ENCODE measurements at regions not wholly inside any gene's neighbourhood (a gene's known extent, or its start where the extent isn't known, plus 50 kb on each side); places are given as distances from the start of the nearest gene placed in this dataset.

GRCh38 chr13:54226876-54227275 is 1198.3 kb downstream of the OLFM4 start:
- DNase-seq (ENCODE audit: low read depth, low spot score) (no peak), FAIRE-seq (no peak)
- Histone ChIP-seq H3K9me1 (replicated peaks; ENCODE audit: control insufficient read depth, extremely low read depth, insufficient read depth, low read length) (no peaks in the 10 kb centered on the region), H3K4me3 (replicated peaks in 1 of 3; ENCODE audit: insufficient read depth in 1 of 3, low read depth in 1 of 3, low read length in 3 of 3) (no peak overlapping the region), H3K36me3 (ENCODE audit: control insufficient read depth in 2 of 2, extremely low read depth in 1 of 2, insufficient read depth in 2 of 2, low read length in 2 of 2) (no peaks in the 10 kb centered on the region), H4K20me1 (replicated peaks; ENCODE audit: control insufficient read depth, extremely low read depth, insufficient read depth, low read length) (no peaks in the 10 kb centered on the region), H3K27ac (ENCODE audit: insufficient read depth, low read depth, low read length) (no peak overlapping the region), H3K79me2 (ENCODE audit: control insufficient read depth, insufficient read depth, low read length) (no peaks in the 10 kb centered on the region), H3K9me3 (replicated peaks; ENCODE audit: control insufficient read depth, insufficient read depth, low read length) (peaks cover 3% of the 10 kb centered on the region), H3K4me1 (ENCODE audit: control insufficient read depth, extremely low read depth, insufficient read depth, low read length) (no peaks in the 10 kb centered on the region), H3K9ac (replicated peaks; ENCODE audit: extremely low read depth, insufficient read depth, low read length) (no peak overlapping the region), H3K27me3 (ENCODE audit: control insufficient read depth in 2 of 2, insufficient read depth in 2 of 2, low read length in 2 of 2) (no peaks in the 10 kb centered on the region), H2AFZ (ENCODE audit: low read depth, low read length) (no peak overlapping the region), H3K4me2 (ENCODE audit: insufficient read depth, low read length) (no peak overlapping the region)
- POLR2A ChIA-PET, result no interaction called here
- dilution Hi-C loops (cut with MboI; ENCODE audit: extremely low pct_ligation_motif_present, low sequenced_read_pairs) (no loop called here), intact Hi-C loops (cut with micrococcal nuclease) (no loop called here)
- CTCF ChIA-PET, result no interaction called here
- no peak for TF ChIP-seq MYC (IDR thresholded peaks at IDR 0.05; ENCODE audit: low read depth, low read length)
- no peak for TF ChIP-seq EZH2 (IDR thresholded peaks at IDR 0.05; ENCODE audit: borderline replicate concordance, low read depth, low read length, severe bottlenecking)
- no peak for TF ChIP-seq CTCF (IDR thresholded peaks at IDR 0.05; ENCODE audit: extremely low read depth in 1 of 2, insufficient read depth in 1 of 2, low read depth in 1 of 2, low read length in 2 of 2)
- TF ChIP-seq JUN (IDR thresholded peaks at IDR 0.05; ENCODE audit: borderline replicate concordance, insufficient read depth, insufficient read length, low read depth), result no peak
- TF ChIP-seq FOS (IDR thresholded peaks at IDR 0.05; ENCODE audit: borderline replicate concordance, insufficient read depth, low read length), result no peak
- TF ChIP-seq POLR2AphosphoS5 (IDR thresholded peaks at IDR 0.05; ENCODE audit: insufficient read depth, low read depth, low read length), result no peak
- no peak for TF ChIP-seq GATA2 (IDR thresholded peaks at IDR 0.05; ENCODE audit: insufficient read depth, insufficient read length, low read depth, low read length)
- TF ChIP-seq POLR2A (IDR thresholded peaks at IDR 0.05; ENCODE audit: low read depth, low read length), result no peak
- TF ChIP-seq MAX (IDR thresholded peaks at IDR 0.05; ENCODE audit: insufficient read depth, insufficient read length), result no peak
- no TSS peak for BruUV-seq (replicated peaks)
